Epithelial cell of prostate (primary cell): ENCODE measurements at regions not wholly inside any gene's neighbourhood (a gene's known extent, or its start where the extent isn't known, plus 50 kb on each side); places are given as distances from the start of the nearest gene placed in this dataset.
"Not testable (repeated sequence)": the region's sequence is repeated elsewhere in the genome, so short reads cannot be mapped to it uniquely, and the experiment has no call there.

ENCODE experiments used
- DNase-seq: peaks from one replicate; pipeline ENCODE4 v3.0.0-alpha.2; 2011; ENCODE audit warnings: low read depth, low spot score
- H3K27ac ChIP-seq: fragments of 450-650 bp; 2 replicates; pipeline ENCODE4 v1.5.1; 2017; ENCODE audit warnings: mild to moderate bottlenecking

DNA sequence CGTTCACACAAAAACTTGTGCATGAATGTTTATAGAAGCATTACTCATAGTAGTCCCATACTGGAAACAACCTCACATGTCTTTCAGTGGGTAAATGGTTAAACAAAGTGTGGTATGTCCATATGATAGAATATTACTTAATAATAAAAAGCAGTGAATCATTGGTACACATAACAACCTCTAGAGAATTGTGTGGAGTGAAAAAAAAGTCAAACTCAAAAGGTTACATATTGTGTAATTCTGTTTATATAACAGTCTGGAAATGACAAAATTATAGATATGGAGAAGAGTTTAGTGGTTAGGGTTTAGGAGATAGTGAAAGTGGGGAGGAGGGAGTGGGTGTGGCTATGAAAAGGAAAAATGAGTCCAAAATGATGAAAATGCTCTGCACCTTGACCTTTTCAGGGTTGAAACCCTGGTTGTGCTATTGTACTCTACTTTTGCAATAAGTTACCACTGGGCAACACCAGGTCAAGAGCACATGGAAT is 243.4 kb upstream of the DDI1 start:
- no peak for DNase-seq
- no peak overlapping the region for H3K27ac ChIP-seq

DNA sequence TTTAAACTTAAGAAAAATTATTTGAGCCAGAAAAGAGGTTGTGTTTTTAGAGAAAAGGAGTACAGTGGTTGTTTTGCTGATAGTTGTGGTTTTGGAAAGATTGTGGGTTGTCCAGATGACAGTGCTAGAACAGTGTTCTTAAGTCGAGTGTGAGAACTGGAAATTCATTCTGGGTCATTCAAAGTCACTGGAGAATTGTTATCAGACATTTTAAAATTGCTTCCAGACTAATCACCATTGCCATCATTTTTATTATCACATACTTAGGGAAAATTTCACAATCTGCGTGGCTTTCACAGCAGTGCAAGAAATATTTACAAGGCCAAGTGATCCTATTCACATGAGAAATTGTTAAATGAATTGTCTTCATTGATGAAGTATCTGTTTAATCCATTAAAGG is 242.2 kb upstream of the DDI1 start:
- no peak for DNase-seq
- no peak overlapping the region for H3K27ac ChIP-seq

DNA sequence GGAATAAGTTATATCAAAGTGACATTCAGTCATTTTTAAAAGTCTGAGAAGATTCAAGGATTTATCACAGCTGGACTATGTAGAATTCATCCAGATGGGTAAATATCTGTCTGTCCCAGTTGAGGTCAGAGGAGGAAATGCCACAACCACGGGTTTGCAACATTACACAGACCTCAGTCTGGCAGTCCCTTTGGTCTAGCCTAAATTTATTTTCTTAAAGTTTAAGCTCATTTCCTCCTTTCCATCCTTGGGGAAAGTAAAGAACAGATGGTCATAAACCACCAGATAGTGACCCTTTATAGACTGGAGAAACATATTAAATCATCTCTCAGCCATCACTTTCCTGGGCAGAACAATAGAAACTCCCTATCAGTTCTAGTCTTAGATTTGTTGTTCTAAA is 238.4 kb upstream of the DDI1 start:
- no peak for DNase-seq
- no peak overlapping the region for H3K27ac ChIP-seq

DNA sequence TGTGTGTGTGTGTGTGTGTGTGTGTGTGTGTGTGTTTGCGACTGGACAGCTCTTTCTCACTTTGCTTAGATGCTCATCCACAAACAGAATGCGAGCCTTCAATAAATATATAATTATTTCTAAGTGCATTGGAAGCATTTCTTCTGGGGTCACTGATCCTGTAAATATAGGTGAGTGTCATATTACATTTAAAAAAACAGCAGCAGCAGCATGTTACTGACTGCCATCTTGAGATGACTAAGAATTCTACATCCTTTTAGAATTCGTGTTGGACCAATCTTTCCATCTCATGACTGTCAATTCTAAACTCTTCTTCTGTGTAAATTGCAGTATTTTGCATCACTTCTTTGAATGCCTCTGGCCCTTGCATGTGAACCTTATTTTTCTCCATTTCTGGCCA is 238.0 kb upstream of the DDI1 start:
- no peak overlapping the region for H3K27ac ChIP-seq
- no peak for DNase-seq

DNA sequence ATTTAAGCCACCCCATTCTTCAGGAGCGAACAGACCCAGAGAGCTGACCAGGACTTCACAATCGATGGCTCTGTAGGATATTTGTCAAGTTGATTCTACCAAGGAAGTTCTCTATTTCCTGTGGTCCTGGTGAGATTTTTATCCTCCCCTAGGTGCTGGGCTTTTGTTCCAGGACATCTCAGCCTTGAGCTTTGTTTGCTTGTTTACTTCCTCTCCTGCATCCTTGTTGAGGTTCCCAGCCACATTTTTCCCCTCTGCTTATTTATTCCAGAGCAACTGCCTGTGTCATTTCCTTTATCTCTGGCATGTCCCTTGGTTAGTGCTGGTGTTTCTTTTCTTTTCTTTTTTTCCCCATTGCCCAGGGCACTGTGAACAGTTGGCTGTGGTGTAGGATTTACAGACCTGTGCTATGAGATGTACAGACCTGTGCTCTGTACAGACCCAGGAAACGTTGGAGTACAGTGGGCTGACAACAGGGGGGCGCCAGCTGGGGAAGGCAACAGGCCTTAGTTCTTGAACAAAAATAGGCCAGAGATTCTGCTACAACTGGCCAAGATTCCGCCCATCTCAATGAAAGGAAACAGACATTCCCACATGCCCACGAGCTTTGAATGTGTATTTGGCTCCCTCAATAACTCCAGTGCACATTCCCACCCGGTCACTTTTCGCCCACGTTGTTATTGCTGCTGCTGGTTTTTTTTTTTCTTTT is 235.9 kb upstream of the DDI1 start:
- H3K27ac ChIP-seq = no peak overlapping the region
- DNase-seq = no peak

DNA sequence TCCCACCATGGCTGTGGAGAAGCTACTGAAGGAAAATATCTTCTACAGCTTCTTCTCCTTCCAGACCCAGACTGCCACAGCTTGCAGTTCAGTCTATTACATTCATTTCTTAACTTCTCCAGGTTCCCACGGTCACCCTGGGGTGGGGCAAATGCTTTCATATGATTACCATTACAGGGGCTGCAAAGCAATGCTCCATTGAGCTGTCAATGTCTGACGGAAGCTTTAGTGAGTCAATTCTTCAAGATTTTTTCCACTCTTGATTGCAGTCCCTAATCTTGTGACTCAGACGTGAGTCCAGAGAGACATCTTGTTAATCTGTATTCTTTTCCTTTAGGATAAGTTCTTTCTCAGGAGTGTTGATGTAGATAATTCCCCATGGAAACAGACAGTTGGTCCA is 233.4 kb upstream of the DDI1 start:
- DNase-seq = no peak

DNA sequence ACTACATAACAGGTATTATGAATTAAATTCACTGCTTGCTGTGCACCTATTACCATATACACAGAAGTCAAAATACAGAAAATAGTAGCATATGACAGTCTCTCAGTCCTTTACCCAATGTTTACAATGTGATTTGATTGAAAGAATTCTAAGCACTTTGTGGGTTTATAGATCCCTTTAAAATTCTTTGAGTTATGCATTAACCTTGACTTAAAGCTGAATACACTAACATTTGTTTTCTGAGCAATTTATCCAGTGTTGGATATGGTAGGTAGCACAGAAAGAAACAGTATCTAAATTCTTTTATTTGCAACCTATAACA is 230.8 kb upstream of the DDI1 start:
- no peak for DNase-seq

More for the DNA sequence above, 233.4 kb upstream of the DDI1 start:
- no peak overlapping the region for H3K27ac ChIP-seq

DNA sequence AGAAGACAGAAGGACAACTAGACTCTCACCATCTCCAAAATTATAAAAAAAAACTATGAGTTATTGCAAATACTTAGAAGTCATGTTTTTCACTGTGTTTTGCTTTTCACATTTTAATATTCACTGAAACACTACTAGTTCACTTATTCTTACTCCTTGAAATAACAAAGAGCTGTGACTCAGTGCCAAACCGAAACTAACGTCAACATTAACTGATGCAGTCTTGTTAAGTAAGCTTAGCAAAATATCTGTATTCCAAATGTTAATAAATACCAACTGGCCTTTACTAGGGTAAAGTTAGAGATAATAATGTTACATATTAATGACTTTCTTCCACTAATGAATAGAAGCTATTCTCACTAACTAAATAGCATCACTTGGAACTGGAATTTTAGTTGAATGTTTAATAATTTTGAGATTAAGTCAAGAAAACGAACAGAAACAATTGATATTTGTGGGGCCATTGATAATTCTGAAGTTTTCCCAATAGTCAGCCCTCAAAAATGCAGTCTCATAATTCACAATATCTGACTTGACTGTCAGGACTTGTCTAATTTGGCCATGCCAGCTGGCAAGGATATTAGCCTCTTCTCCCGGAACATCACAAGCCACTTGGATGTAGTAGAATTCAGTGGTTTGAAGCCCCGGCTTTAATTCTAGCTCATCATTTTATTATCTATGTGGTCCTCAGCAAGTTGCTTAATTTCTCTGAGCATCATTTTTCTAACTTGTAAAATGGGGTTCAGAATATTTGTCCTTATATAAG is 230.1 kb upstream of the DDI1 start:
- peak; percentile 29 for DNase-seq
- H3K27ac ChIP-seq = peak overlapping the region; percentile 30

More for the DNA sequence above, 230.8 kb upstream of the DDI1 start:
- peak overlapping the region; percentile 30 for H3K27ac ChIP-seq

DNA sequence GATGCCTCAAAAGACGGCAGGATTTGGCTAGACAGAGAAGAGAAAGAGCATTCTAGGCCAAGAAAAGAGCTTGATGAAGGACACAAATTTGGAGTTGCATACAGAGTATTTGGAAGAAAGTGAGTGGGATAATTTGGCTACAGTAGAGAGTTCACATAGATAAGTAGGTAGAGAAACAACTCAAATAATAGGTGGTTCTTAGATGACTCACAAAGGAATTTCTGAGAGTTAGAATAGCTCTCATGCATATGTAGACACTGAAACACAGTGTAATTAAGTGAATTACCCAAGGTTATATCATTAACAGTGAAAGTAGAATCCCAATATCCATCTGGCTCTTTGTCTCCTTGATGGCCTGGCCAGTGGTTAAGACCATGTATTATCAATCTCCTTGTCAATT is 228.6 kb upstream of the DDI1 start:
- H3K27ac ChIP-seq = no peak overlapping the region
- no peak for DNase-seq

DNA sequence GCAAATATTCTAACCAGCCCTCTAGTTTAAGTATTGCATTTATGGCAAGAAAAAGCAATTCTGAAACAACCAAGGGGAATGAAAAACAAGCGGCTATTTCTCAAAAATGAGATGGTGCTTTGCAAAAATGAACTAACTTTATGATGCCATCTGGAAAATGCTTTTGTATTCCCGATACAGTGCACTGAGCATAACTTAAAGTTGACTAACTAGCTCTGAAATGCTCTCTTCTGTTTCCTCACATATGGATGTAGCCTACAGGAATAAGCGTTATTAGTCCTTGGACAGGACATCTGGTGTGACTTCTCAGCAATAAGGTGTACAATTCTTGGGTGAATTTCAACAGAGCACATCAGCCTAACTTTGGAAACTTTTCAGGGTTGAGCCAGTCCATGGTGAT is 228.2 kb upstream of the DDI1 start:
- no peak overlapping the region for H3K27ac ChIP-seq
- DNase-seq = no peak

DNA sequence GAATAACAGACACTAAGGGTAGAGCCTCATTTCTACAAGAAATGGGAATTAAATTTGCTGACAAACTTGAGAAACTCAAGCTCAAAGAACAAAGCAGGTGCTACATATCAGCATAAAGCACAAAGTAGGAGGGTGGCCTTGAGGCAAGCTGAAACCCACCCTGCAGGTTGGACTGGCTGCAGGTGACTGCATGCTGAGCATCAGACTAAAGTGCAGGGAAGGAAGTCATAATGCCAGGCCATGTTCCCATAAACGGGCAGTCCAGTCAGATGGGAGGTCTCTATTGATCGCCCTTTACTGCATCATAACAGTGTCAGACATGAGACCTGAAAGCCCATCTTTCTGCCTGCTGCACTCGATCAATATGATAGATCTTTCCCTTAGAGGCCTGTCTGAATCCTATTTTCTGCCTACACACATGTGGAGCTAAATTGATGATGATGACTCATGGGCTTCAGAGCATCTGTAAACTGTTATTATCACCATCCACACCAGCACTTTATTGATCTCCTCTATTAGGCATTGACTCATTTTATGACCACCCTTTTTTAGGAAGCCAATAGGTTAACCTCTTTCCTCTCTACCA is 224.5 kb upstream of the DDI1 start:
- DNase-seq = no peak
- no peak overlapping the region for H3K27ac ChIP-seq

DNA sequence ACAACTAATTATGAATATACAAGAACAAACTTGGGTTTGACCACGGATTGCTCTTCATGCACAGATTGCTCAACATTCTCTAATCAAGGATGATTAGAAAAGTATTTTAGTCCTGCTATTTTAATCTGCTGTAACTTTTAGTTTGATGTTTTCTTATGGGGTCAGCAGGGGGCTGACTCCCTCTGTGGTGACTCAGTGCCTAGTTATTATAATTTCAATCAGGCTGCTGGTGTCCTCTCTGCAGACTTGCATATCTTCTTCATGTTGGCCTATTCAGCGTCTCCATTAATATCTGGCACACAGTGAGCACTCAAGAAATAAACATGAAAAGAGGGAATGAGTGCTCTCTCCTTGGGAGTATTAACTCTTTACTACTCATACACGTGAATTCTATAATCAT is 223.8 kb upstream of the DDI1 start:
- no peak overlapping the region for H3K27ac ChIP-seq
- DNase-seq = no peak

DNA sequence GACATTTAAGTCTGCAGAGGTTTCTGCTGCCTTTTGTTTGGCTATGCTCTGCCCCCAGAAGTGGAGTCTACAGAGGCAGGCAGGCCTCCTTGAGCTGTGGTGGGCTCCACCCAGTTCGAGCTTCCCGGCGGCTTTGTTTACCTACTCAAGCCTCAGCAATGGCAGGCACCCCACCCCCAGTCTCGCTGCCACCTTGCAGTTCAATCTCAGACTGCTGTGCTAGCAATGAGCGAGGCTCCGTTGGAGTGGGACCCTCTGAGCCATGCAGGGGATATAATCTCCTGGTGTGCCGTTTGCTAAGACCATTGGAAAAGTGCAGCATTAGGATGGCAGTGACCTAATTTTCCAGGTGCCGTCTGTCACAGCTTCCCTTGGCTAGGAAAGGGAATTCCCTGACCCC is 216.1 kb upstream of the DDI1 start:
- not testable (repeated sequence) for DNase-seq, H3K27ac ChIP-seq

DNA sequence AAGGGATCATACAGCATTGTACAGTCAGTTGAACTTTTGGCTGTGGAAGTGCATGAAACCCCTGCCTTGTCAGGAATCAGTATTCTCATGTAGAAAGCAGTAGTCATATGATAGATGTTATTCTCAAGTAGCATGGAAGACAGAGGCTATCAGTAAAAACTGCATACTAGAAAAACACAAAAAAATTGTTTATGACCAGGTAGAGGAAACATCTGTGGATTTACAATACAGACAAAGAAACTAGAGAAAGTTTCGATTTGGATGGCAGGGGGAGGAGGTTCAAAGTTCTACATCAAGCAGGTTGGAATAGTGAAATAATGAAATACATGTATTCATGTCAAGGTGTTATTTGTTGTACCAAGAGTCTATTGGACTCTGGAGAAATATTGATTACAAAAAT is 212.3 kb upstream of the DDI1 start:
- no peak for DNase-seq
- H3K27ac ChIP-seq = no peak overlapping the region

DNA sequence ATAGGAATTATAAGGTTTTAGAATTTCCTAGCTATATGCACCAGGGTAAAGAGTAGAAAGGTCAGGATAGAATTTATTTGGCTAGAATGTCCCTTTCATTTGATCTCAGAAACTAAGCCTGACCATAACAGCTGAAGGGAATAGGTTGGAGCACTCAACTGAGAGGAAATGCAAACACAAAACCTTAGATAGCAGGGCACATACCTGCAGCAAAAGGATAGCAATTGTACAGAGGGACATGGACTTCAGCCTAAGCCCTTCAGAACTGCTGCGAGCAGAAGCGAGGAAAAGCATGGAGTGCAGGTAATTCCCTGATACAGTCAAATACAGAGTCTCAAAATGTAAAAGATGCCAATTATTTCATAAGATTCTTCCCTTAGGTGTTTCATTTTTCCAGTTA is 211.0 kb upstream of the DDI1 start:
- DNase-seq = no peak
- H3K27ac ChIP-seq = no peak overlapping the region

DNA sequence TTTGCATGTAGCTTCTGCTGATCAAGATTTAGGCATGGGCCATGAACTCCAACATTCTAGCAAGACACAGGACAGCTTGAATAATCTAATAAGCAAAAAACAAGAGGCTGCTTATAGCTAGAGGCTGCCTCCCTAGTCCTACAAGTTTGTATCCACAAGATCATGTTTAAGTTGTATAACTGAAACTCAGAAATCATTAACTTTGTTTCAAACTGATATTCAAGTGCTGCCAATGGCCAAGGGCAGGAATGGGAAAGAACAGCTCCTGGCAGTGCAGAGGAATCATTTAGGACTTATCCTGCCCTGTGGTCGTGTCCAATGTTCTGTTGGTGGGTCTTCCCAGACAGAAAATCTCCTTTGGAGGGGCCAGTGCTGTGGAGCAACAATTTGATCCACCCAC is 209.6 kb upstream of the DDI1 start:
- DNase-seq = no peak
- no peak overlapping the region for H3K27ac ChIP-seq

DNA sequence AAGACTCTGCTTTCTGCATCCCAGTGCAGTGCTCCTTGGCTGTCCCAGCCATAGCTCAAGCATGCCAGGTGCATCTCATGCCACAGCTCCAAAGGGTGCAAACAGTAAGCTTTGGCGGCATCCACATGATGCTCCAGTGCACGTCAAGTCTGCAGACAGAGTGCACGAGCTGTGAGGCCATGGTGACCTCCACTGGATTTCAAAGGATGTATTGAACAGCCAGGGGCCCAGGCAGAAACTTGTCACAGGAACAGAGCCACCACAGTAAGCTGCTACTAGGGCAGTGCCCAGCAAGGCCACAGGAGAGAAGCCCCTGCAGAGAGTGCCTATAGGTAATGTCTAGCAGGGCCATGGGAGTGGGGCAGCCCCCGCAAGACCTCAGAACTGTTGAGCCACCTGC is 206.8 kb upstream of the DDI1 start:
- H3K27ac ChIP-seq = no peak overlapping the region
- no peak for DNase-seq

DNA sequence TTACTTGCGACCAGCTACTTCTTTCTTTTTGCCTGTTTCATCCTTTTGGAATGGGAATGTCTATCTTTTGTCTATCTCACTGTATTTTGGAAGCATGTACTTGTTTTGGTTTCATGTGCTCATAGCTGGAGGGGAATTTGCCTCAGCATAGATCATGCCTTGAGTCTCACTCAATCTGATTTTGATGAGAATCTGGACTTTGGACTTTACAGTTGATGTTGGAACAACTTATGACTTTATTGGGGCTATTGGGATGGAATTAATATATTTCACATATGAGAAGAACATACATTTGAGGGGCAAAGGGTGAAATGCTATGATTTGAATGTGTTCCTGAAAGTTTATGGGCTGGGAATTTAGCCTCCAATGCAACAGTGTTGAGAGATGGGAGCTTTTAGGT is 206.2 kb upstream of the DDI1 start:
- H3K27ac ChIP-seq = no peak overlapping the region
- no peak for DNase-seq

DNA sequence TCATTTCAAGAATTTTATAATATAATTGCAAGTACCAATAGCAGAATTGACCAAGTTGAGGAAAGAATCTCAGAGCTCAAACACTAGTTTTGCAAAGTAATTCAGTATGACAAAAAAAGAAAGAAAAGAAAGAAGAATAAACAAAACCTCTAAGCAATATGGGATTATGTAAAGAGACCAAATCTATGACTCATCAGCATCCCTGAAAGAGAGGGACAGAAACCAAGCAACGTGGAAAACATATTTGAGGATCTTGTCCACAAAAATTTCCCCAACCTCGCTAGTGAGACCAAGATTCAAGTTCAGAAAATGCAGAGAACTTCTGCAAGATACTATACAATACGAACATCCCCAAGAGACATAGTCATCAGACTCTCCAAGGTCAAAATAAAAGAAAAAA is 203.7 kb upstream of the DDI1 start:
- DNase-seq = no peak
- no peak overlapping the region for H3K27ac ChIP-seq

DNA sequence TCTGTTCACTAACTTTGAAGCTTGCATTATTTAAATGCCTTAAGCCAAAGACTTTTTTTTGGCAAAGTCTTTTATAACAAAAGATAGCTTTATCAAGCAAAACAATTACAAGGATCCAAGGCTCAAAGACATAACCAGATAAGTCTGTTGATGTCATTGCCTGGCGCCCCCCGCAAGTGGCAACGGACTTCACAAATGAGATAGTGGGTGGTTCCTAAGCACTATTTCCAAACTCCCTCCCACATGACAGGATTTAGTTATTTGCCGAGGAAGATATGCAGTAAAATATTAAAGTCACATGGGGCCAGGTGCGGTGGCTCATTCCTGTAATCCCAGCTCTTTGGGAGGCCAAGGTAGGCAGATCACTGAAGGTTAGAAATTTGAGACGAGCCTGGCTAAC is 194.2 kb upstream of the DDI1 start:
- DNase-seq = no peak
- no peak overlapping the region for H3K27ac ChIP-seq

DNA sequence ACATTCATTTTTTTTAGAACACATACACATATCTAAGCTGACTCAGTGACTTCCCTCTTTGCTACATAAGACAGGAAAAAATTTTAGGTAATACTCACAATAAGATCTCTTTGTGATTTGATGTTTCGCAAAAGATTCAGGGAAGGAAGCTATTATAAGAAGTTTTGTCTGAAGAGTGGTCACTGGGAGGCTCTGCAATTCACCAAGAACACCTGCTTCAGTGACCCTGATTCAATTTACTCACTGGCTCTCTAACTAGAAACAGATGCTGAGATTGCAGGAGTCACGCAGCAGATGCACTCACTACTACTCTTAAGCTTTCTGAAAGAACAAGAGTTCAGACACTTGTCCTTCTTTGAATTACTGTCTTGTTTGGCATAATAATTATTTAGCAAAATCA is 193.6 kb upstream of the DDI1 start:
- no peak overlapping the region for H3K27ac ChIP-seq
- DNase-seq = no peak
